ENCODE measurements at regions not wholly inside any gene's neighbourhood (a gene's known extent, or its start where the extent isn't known, plus 50 kb on each side); places are given as distances from the start of the nearest gene placed in this dataset.

DNA sequence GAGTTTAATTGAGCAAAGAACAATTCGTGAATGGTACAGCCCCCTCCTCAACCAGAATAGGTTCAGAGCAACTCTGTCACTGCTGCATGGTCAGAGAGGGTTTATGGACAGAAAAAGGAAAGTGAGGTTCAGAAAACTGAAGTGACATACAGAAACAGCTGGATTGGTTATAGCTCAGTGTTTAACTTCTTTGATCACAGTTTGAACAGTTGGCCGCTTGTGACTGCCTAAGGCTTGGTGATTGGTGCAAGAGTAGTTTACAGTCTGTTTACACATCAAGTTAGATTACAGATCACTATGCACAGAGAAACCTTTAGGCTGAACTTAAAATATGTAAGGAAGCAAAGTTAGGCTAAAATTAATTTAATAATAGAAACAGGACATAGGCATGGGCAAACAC, 459.2 kb downstream of the KCNJ3 start:
- peaks cover 39% of the 10 kb centered on the region for H3K4me1 Mint-ChIP-seq

DNA sequence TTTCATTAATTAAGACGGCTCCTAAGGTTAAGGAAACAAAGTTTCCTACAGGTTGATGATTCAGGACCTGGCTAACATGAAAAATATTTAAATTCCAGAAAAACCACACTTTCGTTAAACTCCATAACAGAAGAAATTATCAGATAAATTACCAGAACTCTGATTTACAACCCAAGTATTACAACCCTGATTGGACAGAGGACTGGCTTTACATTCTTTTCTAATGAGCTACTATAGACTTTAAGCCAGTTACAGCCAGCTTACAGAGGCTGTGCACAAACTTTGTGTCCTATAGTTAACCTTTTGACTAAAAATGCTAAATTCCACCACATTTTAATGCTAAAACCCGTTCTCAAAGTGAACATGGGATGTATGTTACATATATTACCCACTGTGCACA, 458.6 kb downstream of the KCNJ3 start:
- DNase-seq (ENCODE audit: low spot score in 2 of 2, unreplicated experiment in 2 of 2): no peak
- no peaks in the 10 kb centered on the region for H3K27me3 Mint-ChIP-seq (ENCODE audit: low read depth)
- no peaks in the 10 kb centered on the region for H3K36me3 Mint-ChIP-seq
- TF ChIP-seq, protein P1, sequence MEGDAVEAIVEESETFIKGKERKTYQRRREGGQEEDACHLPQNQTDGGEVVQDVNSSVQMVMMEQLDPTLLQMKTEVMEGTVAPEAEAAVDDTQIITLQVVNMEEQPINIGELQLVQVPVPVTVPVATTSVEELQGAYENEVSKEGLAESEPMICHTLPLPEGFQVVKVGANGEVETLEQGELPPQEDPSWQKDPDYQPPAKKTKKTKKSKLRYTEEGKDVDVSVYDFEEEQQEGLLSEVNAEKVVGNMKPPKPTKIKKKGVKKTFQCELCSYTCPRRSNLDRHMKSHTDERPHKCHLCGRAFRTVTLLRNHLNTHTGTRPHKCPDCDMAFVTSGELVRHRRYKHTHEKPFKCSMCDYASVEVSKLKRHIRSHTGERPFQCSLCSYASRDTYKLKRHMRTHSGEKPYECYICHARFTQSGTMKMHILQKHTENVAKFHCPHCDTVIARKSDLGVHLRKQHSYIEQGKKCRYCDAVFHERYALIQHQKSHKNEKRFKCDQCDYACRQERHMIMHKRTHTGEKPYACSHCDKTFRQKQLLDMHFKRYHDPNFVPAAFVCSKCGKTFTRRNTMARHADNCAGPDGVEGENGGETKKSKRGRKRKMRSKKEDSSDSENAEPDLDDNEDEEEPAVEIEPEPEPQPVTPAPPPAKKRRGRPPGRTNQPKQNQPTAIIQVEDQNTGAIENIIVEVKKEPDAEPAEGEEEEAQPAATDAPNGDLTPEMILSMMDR (IDR thresholded peaks at IDR 0.05; ENCODE audit: unreplicated experiment): no peak
- H3K4me1 Mint-ChIP-seq: peaks cover 44% of the 10 kb centered on the region
- H3K9me3 Mint-ChIP-seq: peaks cover 12% of the 10 kb centered on the region
- H3K4me3 Mint-ChIP-seq: no peak overlapping the region
- H3K27ac Mint-ChIP-seq: peak overlapping the region; percentile 65

More for the DNA sequence above, 459.2 kb downstream of the KCNJ3 start:
- H3K27me3 Mint-ChIP-seq (ENCODE audit: low read depth): no peaks in the 10 kb centered on the region
- no peaks in the 10 kb centered on the region for H3K36me3 Mint-ChIP-seq
- peaks cover 12% of the 10 kb centered on the region for H3K9me3 Mint-ChIP-seq
- TF ChIP-seq, protein P1 (IDR thresholded peaks at IDR 0.05; ENCODE audit: unreplicated experiment): no peak
- DNase-seq (ENCODE audit: low spot score in 2 of 2, unreplicated experiment in 2 of 2): no peak
- H3K27ac Mint-ChIP-seq: peak overlapping the region; percentile 65
- no peak overlapping the region for H3K4me3 Mint-ChIP-seq

- no peak for DNase-seq (ENCODE audit: low spot score in 2 of 2, unreplicated experiment in 2 of 2)
- TF ChIP-seq, protein P1 (IDR thresholded peaks at IDR 0.05; ENCODE audit: unreplicated experiment): no peak
- H3K27ac Mint-ChIP-seq: no peak overlapping the region
- H3K4me1 Mint-ChIP-seq: peaks cover 50% of the 10 kb centered on the region
- H3K27me3 Mint-ChIP-seq (ENCODE audit: low read depth): no peaks in the 10 kb centered on the region
- H3K4me3 Mint-ChIP-seq: no peak overlapping the region
- no peaks in the 10 kb centered on the region for H3K9me3 Mint-ChIP-seq
- H3K36me3 Mint-ChIP-seq: no peaks in the 10 kb centered on the region
Observed at GRCh38 chr2:155151945-155152344, 453.4 kb downstream of the KCNJ3 start.

GRCh38 chr2:155151472-155151871, 453.0 kb downstream of the KCNJ3 start:
- Mint-ChIP-seq H3K27ac (no peak overlapping the region), H3K27me3 (ENCODE audit: low read depth) (no peaks in the 10 kb centered on the region), H3K4me1 (peaks cover 47% of the 10 kb centered on the region), H3K36me3 (no peaks in the 10 kb centered on the region), H3K9me3 (no peaks in the 10 kb centered on the region), H3K4me3 (no peak overlapping the region)
- TF ChIP-seq, protein P1 (IDR thresholded peaks at IDR 0.05; ENCODE audit: unreplicated experiment): no peak
- DNase-seq (ENCODE audit: low spot score in 2 of 2, unreplicated experiment in 2 of 2): no peak

DNA sequence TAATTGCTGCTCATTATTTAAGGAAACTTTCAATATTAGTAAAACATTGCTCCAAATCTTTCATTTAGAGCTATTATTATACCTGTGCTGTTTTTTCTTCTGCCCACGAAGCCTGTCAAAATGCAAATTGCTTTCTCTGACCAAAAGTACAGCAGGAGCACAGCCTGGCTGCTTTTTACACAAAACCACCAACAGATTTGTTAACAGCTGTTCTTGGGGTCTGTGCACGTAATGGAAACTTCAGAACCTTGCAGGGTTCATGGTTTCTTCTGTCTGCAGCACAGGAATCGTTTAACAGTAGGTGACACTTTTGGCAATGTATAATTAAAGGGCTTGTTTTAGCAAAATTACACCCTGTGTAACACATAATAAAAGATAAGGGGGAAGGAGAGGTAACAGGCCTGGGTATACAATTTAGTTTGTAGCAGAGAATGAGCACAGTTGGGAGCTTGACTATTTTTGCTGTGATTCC, 447.3 kb downstream of the KCNJ3 start:
- TF ChIP-seq, protein P1 (IDR thresholded peaks at IDR 0.05; ENCODE audit: unreplicated experiment): no peak
- Mint-ChIP-seq H3K4me1 (peaks cover 33% of the 10 kb centered on the region), H3K4me3 (no peak overlapping the region), H3K9me3 (no peaks in the 10 kb centered on the region), H3K27me3 (ENCODE audit: low read depth) (no peaks in the 10 kb centered on the region), H3K27ac (no peak overlapping the region), H3K36me3 (no peaks in the 10 kb centered on the region)
- no peak for DNase-seq (ENCODE audit: low spot score in 2 of 2, unreplicated experiment in 2 of 2)

DNA sequence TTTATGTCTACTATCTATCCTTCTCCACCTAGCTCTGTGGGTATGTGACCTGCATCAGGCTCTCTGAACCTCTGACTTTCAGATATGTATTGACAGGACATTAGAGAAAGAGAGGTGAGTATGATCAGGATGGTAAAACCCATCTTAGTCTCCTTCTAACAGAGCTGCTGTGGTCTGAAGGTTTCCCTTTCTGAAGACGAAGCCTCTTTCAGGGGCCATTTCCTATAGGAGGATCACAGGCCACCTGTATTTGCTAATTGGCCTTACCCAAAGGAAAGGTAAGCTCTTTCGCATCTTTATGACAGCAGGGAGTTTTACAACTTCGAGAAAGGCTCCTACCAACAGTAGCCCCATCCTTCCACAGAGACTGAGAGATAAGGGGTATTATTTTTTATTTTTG, 442.9 kb downstream of the KCNJ3 start:
- Mint-ChIP-seq H3K9me3 (no peaks in the 10 kb centered on the region), H3K36me3 (no peaks in the 10 kb centered on the region), H3K27ac (no peak overlapping the region), H3K4me1 (peaks cover 26% of the 10 kb centered on the region), H3K4me3 (no peak overlapping the region), H3K27me3 (ENCODE audit: low read depth) (no peaks in the 10 kb centered on the region)
- TF ChIP-seq, protein P1 (IDR thresholded peaks at IDR 0.05; ENCODE audit: unreplicated experiment): no peak
- DNase-seq (ENCODE audit: low spot score in 2 of 2, unreplicated experiment in 2 of 2): no peak

Measured in mesothelial cell of epicardium (in vitro differentiated cells).